ENCODE measurements at regions not wholly inside any gene's neighbourhood (a gene's known extent, or its start where the extent isn't known, plus 50 kb on each side); places are given as distances from the start of the nearest gene placed in this dataset.

GRCh38 chr6:11331111-11331510 lies 98.6 kb upstream of the NEDD9 start:
- TF ChIP-seq POLR2A (IDR thresholded peaks at IDR 0.05; ENCODE audit: low read depth, low read length) = no peak
- no peak for TF ChIP-seq POLR2AphosphoS5 (IDR thresholded peaks at IDR 0.05; ENCODE audit: low read depth, low read length)
- no peak for TF ChIP-seq TAF1 (IDR thresholded peaks at IDR 0.05; ENCODE audit: borderline replicate concordance, low read depth, low read length)
